Peyer's patch (tissue), 4 donors: ENCODE measurements at regions not wholly inside any gene's neighbourhood (a gene's known extent, or its start where the extent isn't known, plus 50 kb on each side); places are given as distances from the start of the nearest gene placed in this dataset.
"Not testable (repeated sequence)": the region's sequence is repeated elsewhere in the genome, so short reads cannot be mapped to it uniquely, and the experiment has no call there.

Experiments used
- DNase-seq, 3 donors: peaks; one replicate each; pipeline ENCODE4 v3.0.0-alpha.2; 2017 to 2019
- H3K27ac ChIP-seq, 4 donors: fragments of 200-600 bp; sonication (generic); one replicate each; pipeline ENCODE4 v1.5.1; 2016 to 2019
- H3K27me3 ChIP-seq, 2 donors: fragments of 200-600 bp; sonication (generic); one replicate each; pipeline ENCODE4 v1.5.1; 2019
- H3K36me3 ChIP-seq, 3 donors: fragments of 200-600 bp; sonication (generic); one replicate each; pipeline ENCODE4 v1.5.1; 2016 to 2019
- H3K4me1 ChIP-seq, 4 donors: fragments of 200-600 bp; sonication (generic); one replicate each; pipeline ENCODE4 v1.5.1; 2016 to 2019
- H3K4me3 ChIP-seq, 4 donors: fragments of 200-600 bp; sonication (generic); 1 replicate in 3 of 4; 2 replicates in 1 of 4; pipeline ENCODE4 v1.5.1; 2016 to 2019; ENCODE audit warnings: mild to moderate bottlenecking in 1 of 4
- H3K9me3 ChIP-seq, 4 donors: fragments of 200-600 bp; sonication (generic); one replicate each; pipeline ENCODE4 v1.5.1; 2016 to 2019; ENCODE audit warnings: mild to moderate bottlenecking in 1 of 4
- CTCF ChIP-seq, 6 experiments: fragments of 450-650 bp in 4 of 6; fragments of 200-600 bp in 2 of 6; sonication (generic) in 1 of 6; IDR thresholded peaks; one replicate each; pipeline ENCODE4 v1.5.1; 2017 to 2019; ENCODE audit warnings: antibody characterized with exemption in 6 of 6, mild to moderate bottlenecking in 3 of 6, moderate library complexity in 1 of 6
- POLR2A ChIP-seq, 2 donors: fragments of 450-650 bp; IDR thresholded peaks; one replicate each; pipeline ENCODE4 v1.5.1; 2017; ENCODE audit warnings: antibody characterized with exemption in 2 of 2, mild to moderate bottlenecking in 2 of 2, moderate library complexity in 2 of 2

GRCh38 chr9:65410926-65411325 is 125.9 kb upstream of the FOXD4L5 start:
- H3K27me3 ChIP-seq = no peaks in the 10 kb centered on the region
- peak in 1 of 3 donors; percentile 26 for DNase-seq
- no peak overlapping the region for H3K4me3 ChIP-seq
- H3K4me1 ChIP-seq = no peaks in the 10 kb centered on the region
- H3K36me3 ChIP-seq = no peaks in the 10 kb centered on the region
- peaks cover 0 to 5% (median 0%) of the 10 kb centered on the region in 4 donors for H3K9me3 ChIP-seq
- no peak overlapping the region for H3K27ac ChIP-seq
- TF ChIP-seq CTCF (IDR thresholded peaks at IDR 0.05) (no peak), POLR2A (IDR thresholded peaks at IDR 0.05) (no peak)

GRCh38 chr9:65409471-65409980 is 124.5 kb upstream of the FOXD4L5 start:
- H3K27me3 ChIP-seq = no peaks in the 10 kb centered on the region
- TF ChIP-seq POLR2A (IDR thresholded peaks at IDR 0.05) (no peak), CTCF (IDR thresholded peaks at IDR 0.05) (no peak)

GRCh38 chr9:65408806-65409205 is 123.8 kb upstream of the FOXD4L5 start:
- not testable (repeated sequence) for H3K4me3 ChIP-seq, H3K4me1 ChIP-seq, H3K27me3 ChIP-seq, H3K27ac ChIP-seq, H3K9me3 ChIP-seq, H3K36me3 ChIP-seq
- DNase-seq = peak in 1 of 3 donors; percentile 18

More at GRCh38 chr9:65409471-65409980, 124.5 kb upstream of the FOXD4L5 start:
- DNase-seq = peak in 1 of 3 donors; percentile 22
- H3K9me3 ChIP-seq = peaks cover 0 to 5% (median 0%) of the 10 kb centered on the region in 4 donors
- no peak overlapping the region for H3K27ac ChIP-seq
- no peaks in the 10 kb centered on the region for H3K36me3 ChIP-seq
- no peak overlapping the region for H3K4me3 ChIP-seq
- no peaks in the 10 kb centered on the region for H3K4me1 ChIP-seq

- not testable (repeated sequence) for H3K9me3 ChIP-seq, H3K4me3 ChIP-seq, H3K27ac ChIP-seq, H3K4me1 ChIP-seq, H3K36me3 ChIP-seq, H3K27me3 ChIP-seq
- peak in 1 of 3 donors; percentile 27 for DNase-seq
These were observed 121.6 kb upstream of the FOXD4L5 start for GRCh38 chr9:65406625-65407024.

GRCh38 chr9:65405766-65406165 is 120.8 kb upstream of the FOXD4L5 start:
- not testable (repeated sequence) for DNase-seq, H3K4me3 ChIP-seq, H3K36me3 ChIP-seq

GRCh38 chr9:65405253-65405652 is 120.2 kb upstream of the FOXD4L5 start:
- Histone ChIP-seq H3K27ac (no peak overlapping the region), H3K36me3 (no peaks in the 10 kb centered on the region), H3K4me1 (no peaks in the 10 kb centered on the region), H3K27me3 (no peaks in the 10 kb centered on the region), H3K4me3 (no peak overlapping the region), H3K9me3 (no peaks in the 10 kb centered on the region)
- TF ChIP-seq CTCF (IDR thresholded peaks at IDR 0.05) (no peak), POLR2A (IDR thresholded peaks at IDR 0.05) (no peak)
- peak in 1 of 3 donors; percentile 15 for DNase-seq

More at GRCh38 chr9:65405766-65406165, 120.8 kb upstream of the FOXD4L5 start:
- not testable (repeated sequence) for H3K27me3 ChIP-seq, H3K9me3 ChIP-seq, H3K27ac ChIP-seq, H3K4me1 ChIP-seq

- peak in 1 of 3 donors; percentile 23 for DNase-seq
- Histone ChIP-seq H3K36me3 (no peaks in the 10 kb centered on the region), H3K9me3 (no peaks in the 10 kb centered on the region), H3K4me3 (no peak overlapping the region), H3K27ac (no peak overlapping the region), H3K27me3 (no peaks in the 10 kb centered on the region), H3K4me1 (no peaks in the 10 kb centered on the region)
- TF ChIP-seq CTCF (IDR thresholded peaks at IDR 0.05) (no peak), POLR2A (IDR thresholded peaks at IDR 0.05) (no peak)
These were observed 119.4 kb upstream of the FOXD4L5 start for GRCh38 chr9:65404232-65405006.
